Testis (tissue), 2 donors: ENCODE measurements at regions not wholly inside any gene's neighbourhood (a gene's known extent, or its start where the extent isn't known, plus 50 kb on each side); places are given as distances from the start of the nearest gene placed in this dataset.

Source experiments
- POLR2A ChIP-seq: fragments of 450-650 bp; IDR thresholded peaks from one replicate; pipeline ENCODE4 v1.6.1; 2017; ENCODE audit warnings: antibody characterized with exemption, mild to moderate bottlenecking, moderate library complexity
- TF ChIP-seq, protein P1 (sequence below), 3 experiments: fragments of 450-650 bp in 2 of 3; fragments of 200-600 bp in 1 of 3; sonication (generic) in 1 of 3; IDR thresholded peaks; one replicate each; pipeline ENCODE4 v1.5.1; 2016 to 2019; ENCODE audit warnings: antibody characterized with exemption in 3 of 3, mild to moderate bottlenecking in 2 of 3, moderate library complexity in 1 of 3

DNA sequence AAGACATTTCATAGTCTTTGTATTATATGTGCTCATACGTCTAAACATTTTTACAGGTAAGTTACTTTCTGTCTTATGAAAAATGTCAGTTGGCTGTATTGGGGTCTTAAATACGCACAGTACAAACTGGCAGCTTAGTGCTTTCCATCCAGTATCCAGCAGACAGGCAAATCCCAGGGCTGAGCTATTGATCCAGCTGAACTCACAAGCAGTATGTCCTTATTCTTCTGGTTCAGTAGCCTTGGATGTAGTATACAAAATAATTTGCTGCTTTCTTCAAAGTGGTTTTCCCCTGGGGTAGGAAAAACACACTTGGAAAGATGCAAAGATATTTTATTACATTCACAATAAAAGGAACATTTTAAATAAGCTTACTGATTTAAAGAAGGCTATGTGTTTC is 617.2 kb downstream of the NR2F1-AS1 start:
- TF ChIP-seq, protein P1, sequence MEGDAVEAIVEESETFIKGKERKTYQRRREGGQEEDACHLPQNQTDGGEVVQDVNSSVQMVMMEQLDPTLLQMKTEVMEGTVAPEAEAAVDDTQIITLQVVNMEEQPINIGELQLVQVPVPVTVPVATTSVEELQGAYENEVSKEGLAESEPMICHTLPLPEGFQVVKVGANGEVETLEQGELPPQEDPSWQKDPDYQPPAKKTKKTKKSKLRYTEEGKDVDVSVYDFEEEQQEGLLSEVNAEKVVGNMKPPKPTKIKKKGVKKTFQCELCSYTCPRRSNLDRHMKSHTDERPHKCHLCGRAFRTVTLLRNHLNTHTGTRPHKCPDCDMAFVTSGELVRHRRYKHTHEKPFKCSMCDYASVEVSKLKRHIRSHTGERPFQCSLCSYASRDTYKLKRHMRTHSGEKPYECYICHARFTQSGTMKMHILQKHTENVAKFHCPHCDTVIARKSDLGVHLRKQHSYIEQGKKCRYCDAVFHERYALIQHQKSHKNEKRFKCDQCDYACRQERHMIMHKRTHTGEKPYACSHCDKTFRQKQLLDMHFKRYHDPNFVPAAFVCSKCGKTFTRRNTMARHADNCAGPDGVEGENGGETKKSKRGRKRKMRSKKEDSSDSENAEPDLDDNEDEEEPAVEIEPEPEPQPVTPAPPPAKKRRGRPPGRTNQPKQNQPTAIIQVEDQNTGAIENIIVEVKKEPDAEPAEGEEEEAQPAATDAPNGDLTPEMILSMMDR (IDR thresholded peaks at IDR 0.05): no peak
- TF ChIP-seq POLR2A: no peak
